GM12878 (cell line): ENCODE measurements at regions not wholly inside any gene's neighbourhood (a gene's known extent, or its start where the extent isn't known, plus 50 kb on each side); places are given as distances from the start of the nearest gene placed in this dataset.

ENCODE experiments used
- ASH2L ChIP-seq: fragments of 300-600, 200-600 bp; sonication (generic); IDR thresholded peaks from 2 replicates; pipeline ENCODE4 v1.6.1; 2017; ENCODE audit warnings: low read depth, mild to moderate bottlenecking, borderline replicate concordance
- BACH1 ChIP-seq: fragments of 450-650 bp; IDR thresholded peaks from 2 replicates; pipeline ENCODE4 v1.6.1; 2017; ENCODE audit warnings: mild to moderate bottlenecking, borderline replicate concordance
- FOS ChIP-seq: IDR thresholded peaks from 3 replicates; pipeline ENCODE4 v1.6.1; 2011; ENCODE audit warnings: borderline replicate concordance; ENCODE audit not compliant: insufficient read length; ENCODE audit errors: extremely low read depth
- PAX8 ChIP-seq: fragments of 450-650 bp; IDR thresholded peaks from 2 replicates; pipeline ENCODE4 v1.6.1; 2017; ENCODE audit warnings: mild to moderate bottlenecking, moderate library complexity
- SMAD1 ChIP-seq: fragments of 450-650 bp; IDR thresholded peaks from 2 replicates; pipeline ENCODE4 v1.6.1; 2018; ENCODE audit warnings: mild to moderate bottlenecking, low read depth; ENCODE audit not compliant: partially characterized antibody
- SMC3 ChIP-seq: IDR thresholded peaks from 2 replicates; pipeline ENCODE4 v1.6.1; 2011; ENCODE audit warnings: low read length, improper control_type of control experiment, borderline replicate concordance
- SREBF1 ChIP-seq: IDR thresholded peaks from 2 replicates; pipeline ENCODE4 v1.6.1; 2012; ENCODE audit warnings: mild to moderate bottlenecking, low read length
- SUPT20H ChIP-seq: IDR thresholded peaks from 2 replicates; pipeline ENCODE4 v1.6.1; 2011; ENCODE audit warnings: low read depth, mild to moderate bottlenecking, low read length, moderate library complexity, borderline replicate concordance; ENCODE audit not compliant: control insufficient read depth
- TCF12 ChIP-seq: IDR thresholded peaks from 2 replicates; pipeline ENCODE4 v1.6.1; 2011; ENCODE audit warnings: low read depth, mild to moderate bottlenecking, low read length
- ZNF207 ChIP-seq: fragments of 450-650 bp; IDR thresholded peaks from 2 replicates; pipeline ENCODE4 v1.6.1; 2014; ENCODE audit warnings: antibody characterized with exemption, mild to moderate bottlenecking, borderline replicate concordance
- TF ChIP-seq, protein P1 (sequence below): fragments of 150-350 bp; IDR thresholded peaks from 2 replicates; pipeline ENCODE4 v1.6.1; 2016; ENCODE audit warnings: low read depth, low read length
- TF ChIP-seq, protein P2 (sequence below): fragments of 450-650 bp; IDR thresholded peaks from 2 replicates; pipeline ENCODE4 v1.6.1; 2018; ENCODE audit warnings: borderline replicate concordance, mild to moderate bottlenecking; ENCODE audit not compliant: partially characterized antibody
- TF ChIP-seq, protein P3 (sequence below): IDR thresholded peaks from 2 replicates; pipeline ENCODE4 v1.6.1; 2011; ENCODE audit warnings: borderline replicate concordance, low read depth, mild to moderate bottlenecking, moderate library complexity, mixed read lengths, low read length; ENCODE audit not compliant: insufficient read depth; ENCODE audit errors: extremely low read length
- TF ChIP-seq, protein P4 (sequence below): IDR thresholded peaks from 2 replicates; pipeline ENCODE4 v1.6.1; 2012; ENCODE audit warnings: low read depth, low read length, improper control_type of control experiment

DNA sequence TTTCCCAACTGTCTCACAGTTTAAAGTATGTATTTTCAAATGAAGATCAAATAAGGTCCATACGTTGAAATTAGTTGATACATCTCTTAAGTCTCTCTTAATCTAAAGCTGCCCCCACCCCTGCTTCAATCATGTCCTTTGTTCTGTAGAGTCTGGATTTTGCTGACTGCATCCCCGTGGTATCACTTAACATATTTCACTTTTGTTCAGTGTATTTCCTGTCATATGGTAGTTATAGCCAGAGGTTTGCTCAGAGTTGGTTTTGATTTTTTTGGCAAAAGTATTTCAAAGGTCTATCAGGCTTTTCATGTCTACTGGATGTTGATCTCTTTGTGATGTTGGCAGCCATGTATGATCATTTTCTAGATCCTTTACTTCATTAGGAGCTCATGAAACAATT lies 54.4 kb upstream of the ARID5B start (continued):
- TF ChIP-seq, protein P1, sequence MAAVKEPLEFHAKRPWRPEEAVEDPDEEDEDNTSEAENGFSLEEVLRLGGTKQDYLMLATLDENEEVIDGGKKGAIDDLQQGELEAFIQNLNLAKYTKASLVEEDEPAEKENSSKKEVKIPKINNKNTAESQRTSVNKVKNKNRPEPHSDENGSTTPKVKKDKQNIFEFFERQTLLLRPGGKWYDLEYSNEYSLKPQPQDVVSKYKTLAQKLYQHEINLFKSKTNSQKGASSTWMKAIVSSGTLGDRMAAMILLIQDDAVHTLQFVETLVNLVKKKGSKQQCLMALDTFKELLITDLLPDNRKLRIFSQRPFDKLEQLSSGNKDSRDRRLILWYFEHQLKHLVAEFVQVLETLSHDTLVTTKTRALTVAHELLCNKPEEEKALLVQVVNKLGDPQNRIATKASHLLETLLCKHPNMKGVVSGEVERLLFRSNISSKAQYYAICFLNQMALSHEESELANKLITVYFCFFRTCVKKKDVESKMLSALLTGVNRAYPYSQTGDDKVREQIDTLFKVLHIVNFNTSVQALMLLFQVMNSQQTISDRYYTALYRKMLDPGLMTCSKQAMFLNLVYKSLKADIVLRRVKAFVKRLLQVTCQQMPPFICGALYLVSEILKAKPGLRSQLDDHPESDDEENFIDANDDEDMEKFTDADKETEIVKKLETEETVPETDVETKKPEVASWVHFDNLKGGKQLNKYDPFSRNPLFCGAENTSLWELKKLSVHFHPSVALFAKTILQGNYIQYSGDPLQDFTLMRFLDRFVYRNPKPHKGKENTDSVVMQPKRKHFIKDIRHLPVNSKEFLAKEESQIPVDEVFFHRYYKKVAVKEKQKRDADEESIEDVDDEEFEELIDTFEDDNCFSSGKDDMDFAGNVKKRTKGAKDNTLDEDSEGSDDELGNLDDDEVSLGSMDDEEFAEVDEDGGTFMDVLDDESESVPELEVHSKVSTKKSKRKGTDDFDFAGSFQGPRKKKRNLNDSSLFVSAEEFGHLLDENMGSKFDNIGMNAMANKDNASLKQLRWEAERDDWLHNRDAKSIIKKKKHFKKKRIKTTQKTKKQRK = no peak
- TF ChIP-seq, protein P2, sequence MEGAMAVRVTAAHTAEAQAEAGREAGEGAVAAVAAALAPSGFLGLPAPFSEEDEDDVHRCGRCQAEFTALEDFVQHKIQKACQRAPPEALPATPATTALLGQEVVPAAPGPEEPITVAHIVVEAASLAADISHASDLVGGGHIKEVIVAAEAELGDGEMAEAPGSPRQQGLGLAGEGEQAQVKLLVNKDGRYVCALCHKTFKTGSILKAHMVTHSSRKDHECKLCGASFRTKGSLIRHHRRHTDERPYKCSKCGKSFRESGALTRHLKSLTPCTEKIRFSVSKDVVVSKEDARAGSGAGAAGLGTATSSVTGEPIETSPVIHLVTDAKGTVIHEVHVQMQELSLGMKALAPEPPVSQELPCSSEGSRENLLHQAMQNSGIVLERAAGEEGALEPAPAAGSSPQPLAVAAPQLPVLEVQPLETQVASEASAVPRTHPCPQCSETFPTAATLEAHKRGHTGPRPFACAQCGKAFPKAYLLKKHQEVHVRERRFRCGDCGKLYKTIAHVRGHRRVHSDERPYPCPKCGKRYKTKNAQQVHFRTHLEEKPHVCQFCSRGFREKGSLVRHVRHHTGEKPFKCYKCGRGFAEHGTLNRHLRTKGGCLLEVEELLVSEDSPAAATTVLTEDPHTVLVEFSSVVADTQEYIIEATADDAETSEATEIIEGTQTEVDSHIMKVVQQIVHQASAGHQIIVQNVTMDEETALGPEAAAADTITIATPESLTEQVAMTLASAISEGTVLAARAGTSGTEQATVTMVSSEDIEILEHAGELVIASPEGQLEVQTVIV = no peak
- TF ChIP-seq ASH2L (no peak), PAX8 (no peak), SREBF1 (no peak), SMC3 (no peak), SMAD1 (no peak), SUPT20H (no peak), BACH1 (no peak), ZNF207 (no peak), TCF12 (no peak), FOS (no peak)
- TF ChIP-seq, protein P3, sequence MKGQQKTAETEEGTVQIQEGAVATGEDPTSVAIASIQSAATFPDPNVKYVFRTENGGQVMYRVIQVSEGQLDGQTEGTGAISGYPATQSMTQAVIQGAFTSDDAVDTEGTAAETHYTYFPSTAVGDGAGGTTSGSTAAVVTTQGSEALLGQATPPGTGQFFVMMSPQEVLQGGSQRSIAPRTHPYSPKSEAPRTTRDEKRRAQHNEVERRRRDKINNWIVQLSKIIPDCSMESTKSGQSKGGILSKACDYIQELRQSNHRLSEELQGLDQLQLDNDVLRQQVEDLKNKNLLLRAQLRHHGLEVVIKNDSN = no peak
- TF ChIP-seq, protein P4, sequence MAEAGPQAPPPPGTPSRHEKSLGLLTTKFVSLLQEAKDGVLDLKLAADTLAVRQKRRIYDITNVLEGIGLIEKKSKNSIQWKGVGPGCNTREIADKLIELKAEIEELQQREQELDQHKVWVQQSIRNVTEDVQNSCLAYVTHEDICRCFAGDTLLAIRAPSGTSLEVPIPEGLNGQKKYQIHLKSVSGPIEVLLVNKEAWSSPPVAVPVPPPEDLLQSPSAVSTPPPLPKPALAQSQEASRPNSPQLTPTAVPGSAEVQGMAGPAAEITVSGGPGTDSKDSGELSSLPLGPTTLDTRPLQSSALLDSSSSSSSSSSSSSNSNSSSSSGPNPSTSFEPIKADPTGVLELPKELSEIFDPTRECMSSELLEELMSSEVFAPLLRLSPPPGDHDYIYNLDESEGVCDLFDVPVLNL = no peak
